MM.1S (cell line): ENCODE measurements at regions not wholly inside any gene's neighbourhood (a gene's known extent, or its start where the extent isn't known, plus 50 kb on each side); places are given as distances from the start of the nearest gene placed in this dataset.

ENCODE experiments used
- CTCF ChIP-seq: fragments of 300-600 bp; sonication (generic); IDR thresholded peaks from 2 replicates; pipeline ENCODE4 v1.5.1; 2016; ENCODE audit warnings: antibody characterized with exemption, low read length, mixed read lengths
- EZH2 ChIP-seq: fragments of 300-600 bp; sonication (generic); optimal IDR thresholded peaks from 2 replicates; pipeline ENCODE3; 2017; ENCODE audit warnings: low read depth, mild to moderate bottlenecking, antibody characterized with exemption, low read length, mixed read lengths

- no peak for TF ChIP-seq CTCF
- no peak for TF ChIP-seq EZH2
Measured at GRCh38 chr5:67925511-67925910, 290.0 kb upstream of the PIK3R1 start.
